HG03558 (cell line): ENCODE measurements at regions not wholly inside any gene's neighbourhood (a gene's known extent, or its start where the extent isn't known, plus 50 kb on each side); places are given as distances from the start of the nearest gene placed in this dataset.

Experiments
- ATAC-seq: cut with Tn5 transposase; IDR thresholded peaks from one replicate; pipeline ENCODE4 v1.9.1; 2021; ENCODE audit warnings: moderate number of reproducible peaks; ENCODE audit not compliant: unreplicated experiment; ENCODE audit errors: extremely low read depth

GRCh38 chr20:54419531-54419930 is 55.9 kb upstream of the DOK5 start:
- no peak for ATAC-seq
